ENCODE measurements at regions not wholly inside any gene's neighbourhood (a gene's known extent, or its start where the extent isn't known, plus 50 kb on each side); places are given as distances from the start of the nearest gene placed in this dataset.
"Not testable (repeated sequence)": the region's sequence is repeated elsewhere in the genome, so short reads cannot be mapped to it uniquely, and the experiment has no call there.

- no peak for DNase-seq
Measured at GRCh38 chr19:31532034-31532433, 182.8 kb upstream of the TSHZ3 start.

- no peak for DNase-seq
Measured at GRCh38 chr19:31533114-31533513, 183.9 kb upstream of the TSHZ3 start.

DNA sequence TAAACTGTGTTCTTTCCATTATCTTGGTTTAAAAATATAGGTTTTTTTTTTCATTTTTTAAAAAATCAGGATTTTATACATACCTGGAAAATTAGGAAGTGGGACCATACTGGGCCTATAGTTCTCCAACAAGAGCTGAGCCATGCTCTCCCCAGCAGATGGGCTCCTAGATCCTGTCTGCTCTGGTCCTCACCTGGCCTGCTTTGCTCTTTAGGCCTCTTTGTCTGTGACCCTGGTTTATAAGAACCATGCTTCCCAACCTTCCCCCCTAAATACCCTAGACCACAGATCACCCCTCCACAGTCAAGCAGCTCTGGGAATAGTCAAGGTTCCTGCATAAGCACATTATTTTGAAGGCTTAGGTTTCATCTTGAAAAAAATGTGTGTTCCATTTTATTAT is 185.0 kb upstream of the TSHZ3 start:
- DNase-seq: no peak

GRCh38 chr19:31534786-31535657 is 185.8 kb upstream of the TSHZ3 start:
- no peak for DNase-seq

DNA sequence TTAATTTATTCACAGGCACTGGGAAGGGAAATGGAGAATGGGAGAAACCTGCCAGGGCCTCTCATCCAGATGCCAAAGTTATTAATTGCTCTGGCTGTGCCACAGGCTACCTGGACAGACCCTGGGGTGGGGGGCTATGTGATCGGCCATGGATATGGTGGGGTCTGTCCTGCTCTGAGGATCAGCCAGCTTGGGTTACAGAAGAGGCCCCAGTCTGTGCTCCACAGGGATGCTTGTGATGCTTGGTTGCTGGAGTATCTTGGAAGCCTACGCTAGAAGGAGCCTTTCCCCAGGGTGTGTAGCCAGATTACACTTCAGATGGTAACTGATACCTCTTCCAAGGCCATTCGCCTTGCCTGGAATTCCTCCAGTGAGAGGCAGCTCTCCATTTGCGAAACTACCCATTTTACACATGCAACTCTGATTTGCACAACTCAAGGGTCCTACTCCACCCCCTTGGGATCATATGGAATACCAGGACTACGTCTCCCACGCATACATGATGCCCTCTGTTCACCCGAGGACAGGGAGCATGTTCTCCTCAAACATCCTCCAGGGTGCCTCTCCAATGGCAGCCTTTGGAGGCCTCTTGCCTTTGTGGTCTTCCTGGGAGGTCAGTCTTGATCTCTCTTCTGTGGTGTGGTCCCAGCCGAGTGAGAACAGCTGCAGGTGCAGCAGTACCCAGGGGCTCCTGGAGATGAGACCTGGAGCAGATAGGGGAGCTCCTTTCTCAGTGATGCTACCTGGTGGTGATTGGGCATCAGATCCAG is 186.6 kb upstream of the TSHZ3 start:
- no peak for DNase-seq

DNA sequence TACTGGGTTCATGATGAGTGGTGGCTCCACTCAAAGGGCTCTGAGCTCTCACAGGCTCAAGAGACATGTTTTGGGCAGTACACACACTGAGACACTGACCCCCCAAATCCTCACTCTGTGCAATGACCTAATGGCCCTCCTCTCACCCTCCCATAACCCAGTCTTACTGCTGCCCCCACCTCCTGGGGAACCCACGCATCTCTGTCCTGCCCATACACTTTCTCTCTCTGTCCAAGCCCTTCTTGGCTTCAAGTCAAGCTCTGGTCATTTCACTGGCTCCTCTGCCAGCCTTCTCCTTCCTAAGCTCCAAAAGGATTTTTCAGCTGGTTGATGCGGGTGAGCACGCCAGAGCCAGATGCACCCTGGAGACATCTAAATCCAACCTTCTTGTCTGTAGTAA is 187.9 kb upstream of the TSHZ3 start:
- DNase-seq: no peak

DNA sequence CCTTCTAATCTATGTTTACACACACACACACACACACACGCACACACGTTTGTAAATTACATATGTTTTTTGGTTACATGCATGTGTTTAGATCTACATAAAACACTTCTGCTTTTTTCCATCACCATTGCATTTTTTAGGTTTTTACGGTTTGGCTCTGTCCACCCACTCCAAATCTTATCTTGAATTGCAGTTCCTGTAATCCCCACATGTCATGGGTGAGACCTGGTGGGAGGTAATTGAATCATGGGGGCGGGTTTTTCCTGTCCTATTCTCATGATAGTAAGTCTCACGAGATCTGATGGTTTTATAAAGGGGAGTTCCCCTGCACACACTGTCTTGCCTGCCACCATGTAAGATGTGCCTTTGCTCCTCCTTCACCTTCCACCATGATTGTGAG is 188.7 kb upstream of the TSHZ3 start:
- DNase-seq: not testable (repeated sequence)

DNA sequence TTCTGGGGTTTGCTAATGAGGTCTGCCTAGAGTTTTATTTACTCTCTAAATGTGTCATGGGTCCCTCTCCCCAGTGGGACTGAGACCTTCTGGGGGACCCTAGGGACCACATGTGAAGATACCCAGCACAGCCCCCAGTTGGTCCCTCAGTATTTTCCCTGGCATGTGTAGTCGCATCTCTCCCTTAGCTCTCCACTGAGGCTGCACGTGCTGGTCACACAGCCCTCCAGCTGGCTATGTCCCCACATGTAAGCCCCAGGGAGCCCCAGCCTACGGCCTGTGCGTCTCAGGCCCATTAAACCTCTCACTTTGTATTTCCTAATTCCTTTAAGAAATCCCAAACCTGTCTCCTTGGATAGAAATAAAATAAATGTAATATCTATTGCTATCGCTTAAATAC is 189.6 kb upstream of the TSHZ3 start:
- DNase-seq: no peak

DNA sequence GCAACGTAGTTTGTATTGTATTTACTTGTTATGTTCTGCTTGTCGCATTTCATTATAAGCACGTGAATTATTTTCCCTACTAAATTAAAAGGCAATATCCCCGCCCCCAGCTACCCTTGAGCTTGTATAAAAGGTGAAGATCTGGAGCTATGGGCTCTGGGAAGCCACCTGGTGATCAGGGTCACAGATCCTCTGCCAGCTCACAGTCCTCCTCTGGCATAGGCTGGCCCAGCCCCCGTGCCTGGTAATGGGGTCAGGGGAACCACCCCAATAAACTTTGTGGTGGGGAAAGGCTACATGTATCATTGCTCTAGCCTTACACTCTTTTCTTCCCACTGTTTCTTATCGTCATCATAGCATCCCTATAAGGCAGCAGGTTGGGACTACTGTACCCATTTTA is 190.2 kb upstream of the TSHZ3 start:
- no peak for DNase-seq

DNA sequence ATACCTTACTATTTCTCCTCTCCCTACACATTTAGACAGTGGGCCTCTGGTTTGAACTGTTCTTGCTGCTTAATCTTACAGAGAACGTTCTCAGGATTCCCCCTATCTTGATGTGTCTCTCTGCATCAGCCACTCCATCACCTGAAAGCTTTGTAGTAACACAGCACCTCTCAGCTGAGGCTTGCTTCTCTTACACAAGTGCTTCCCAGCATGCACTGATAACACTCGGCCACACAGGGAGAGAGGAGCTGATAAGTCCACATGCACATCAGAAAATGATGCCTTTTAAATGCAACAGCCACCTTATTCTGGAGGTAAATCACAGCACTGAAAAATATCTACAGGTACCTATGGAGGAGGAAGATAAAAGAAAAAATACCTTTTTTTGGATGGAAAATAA is 192.2 kb upstream of the TSHZ3 start:
- DNase-seq: no peak

DNA sequence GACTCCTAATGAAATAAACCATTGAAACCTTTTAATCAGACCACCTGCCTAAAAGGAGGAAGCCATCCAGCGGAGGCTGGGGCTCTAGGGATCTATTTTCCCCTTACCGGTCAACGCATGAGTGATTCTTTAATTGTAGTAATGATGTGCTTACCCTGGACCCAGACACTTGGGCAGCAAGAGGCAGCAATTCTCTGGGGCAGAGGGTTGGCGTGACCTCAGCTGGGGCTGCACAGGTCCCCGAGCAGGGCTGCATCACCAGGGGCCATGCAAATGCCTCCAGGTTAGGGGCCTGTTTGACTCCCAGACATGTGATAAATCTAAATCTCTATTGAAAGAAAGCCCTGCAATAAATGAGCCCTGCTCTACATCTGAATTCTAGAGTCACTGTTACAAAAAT is 194.2 kb upstream of the TSHZ3 start:
- DNase-seq: no peak

DNA sequence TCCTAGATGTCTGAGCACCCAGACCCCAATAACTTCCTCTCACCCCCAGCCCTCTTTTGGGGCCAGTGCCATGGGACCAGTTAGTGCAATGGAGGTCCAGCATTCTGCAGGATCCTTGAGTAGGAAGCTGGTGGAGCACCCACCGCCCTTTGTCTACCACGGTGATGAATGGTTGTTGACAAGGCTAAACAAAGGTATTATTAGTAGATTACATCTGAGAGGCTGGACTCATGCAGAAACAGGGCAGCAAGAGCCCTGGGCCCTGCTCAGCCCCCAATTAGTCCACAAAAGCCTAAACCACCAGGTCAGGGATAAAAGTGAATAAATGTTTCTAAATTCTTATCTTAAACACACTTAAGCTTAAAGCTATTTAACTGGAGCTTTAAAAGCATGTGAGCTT is 196.5 kb upstream of the TSHZ3 start:
- DNase-seq: no peak

GRCh38 chr19:31546205-31546960 is 197.1 kb upstream of the TSHZ3 start:
- DNase-seq: no peak

DNA sequence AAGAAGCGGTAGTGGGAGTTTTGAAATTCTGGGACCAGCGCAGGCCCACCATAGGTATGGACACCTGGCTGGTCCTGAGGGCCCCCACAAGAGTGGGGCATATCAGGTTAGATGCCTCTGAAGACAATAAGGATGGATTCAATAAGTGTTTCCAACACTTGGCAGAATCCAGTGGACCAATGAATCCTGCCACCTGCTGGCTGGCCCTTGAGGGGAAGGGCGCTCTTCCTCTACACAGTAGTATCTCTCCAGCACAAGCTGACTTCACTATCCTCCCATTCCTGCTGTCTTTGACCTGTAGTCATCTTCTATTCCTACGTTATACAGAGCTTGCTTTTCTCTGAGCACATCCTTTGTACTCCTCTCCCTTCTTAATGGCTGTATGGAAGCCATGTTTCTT is 199.7 kb upstream of the TSHZ3 start:
- no peak for DNase-seq

DNA sequence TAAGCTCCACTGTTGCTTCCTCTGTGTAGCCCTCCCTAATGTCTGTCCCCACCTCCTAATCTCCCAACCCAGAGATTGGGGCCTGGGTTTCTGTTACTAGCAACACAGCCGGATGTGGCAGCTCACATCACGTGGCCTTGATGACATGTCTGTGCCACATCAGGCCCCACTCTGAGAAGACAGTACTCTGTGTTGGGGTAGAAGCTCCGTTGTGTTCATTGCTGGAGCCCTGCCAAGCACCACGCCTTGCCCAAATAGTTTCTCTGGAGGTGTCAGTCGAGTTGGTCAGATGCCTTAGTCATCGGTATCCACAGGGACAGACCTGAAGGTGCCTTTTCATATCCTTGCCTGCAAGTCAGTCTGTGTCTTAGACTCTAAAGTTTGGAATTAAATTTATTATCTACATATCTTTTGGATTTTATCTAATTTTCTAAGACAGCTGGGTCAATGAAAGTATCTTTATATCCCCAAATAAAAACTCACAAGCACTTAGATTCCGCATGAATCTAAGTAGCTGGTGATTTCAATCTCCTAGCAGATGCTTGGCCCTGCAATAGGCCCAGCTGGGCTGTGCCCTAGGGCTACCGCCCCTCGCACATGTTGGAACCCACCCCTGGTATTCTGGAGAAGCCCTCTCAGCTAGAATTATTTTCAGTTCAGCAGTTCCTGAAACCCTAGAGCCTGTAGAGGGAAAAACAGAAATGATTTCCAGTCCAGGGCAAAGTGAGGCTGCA is 204.0 kb upstream of the TSHZ3 start:
- no peak for DNase-seq

DNA sequence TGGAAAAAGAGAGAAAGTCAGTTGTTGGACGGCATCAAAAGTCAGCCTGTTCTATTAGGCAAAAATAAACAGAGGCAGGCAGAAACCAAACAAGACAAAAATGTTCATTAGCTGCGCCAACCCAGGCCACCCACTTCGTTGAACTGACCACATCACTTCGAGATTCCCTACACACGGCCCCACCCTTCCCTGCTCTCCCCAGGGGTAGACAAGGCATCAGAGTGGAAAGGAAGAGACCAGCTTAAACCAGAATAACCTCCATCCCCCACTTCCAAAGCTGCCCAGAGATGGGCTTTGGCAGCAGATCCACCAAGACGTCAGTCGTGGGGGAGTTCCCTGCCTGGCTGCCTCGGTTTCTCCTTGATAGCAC is 204.6 kb upstream of the TSHZ3 start:
- DNase-seq: no peak

DNA sequence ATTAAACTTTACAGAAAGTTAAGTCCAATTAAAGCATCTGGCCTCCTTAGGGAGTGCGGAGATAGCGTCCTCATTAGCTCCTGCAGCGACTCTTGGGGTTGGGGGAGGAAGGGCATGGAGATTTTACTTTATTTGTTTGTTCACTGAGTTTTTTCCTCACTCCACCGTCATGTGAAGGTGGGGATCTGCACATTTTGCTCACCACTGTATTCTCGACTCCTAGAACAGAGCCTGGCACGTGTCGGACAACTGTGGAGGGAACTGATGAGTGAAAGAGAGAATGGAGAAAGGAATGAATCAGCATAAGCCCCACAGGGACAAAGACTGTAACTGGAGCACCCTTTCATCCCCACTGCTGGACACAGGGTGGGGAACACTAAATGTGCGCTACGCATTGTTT is 205.1 kb upstream of the TSHZ3 start:
- no peak for DNase-seq

DNA sequence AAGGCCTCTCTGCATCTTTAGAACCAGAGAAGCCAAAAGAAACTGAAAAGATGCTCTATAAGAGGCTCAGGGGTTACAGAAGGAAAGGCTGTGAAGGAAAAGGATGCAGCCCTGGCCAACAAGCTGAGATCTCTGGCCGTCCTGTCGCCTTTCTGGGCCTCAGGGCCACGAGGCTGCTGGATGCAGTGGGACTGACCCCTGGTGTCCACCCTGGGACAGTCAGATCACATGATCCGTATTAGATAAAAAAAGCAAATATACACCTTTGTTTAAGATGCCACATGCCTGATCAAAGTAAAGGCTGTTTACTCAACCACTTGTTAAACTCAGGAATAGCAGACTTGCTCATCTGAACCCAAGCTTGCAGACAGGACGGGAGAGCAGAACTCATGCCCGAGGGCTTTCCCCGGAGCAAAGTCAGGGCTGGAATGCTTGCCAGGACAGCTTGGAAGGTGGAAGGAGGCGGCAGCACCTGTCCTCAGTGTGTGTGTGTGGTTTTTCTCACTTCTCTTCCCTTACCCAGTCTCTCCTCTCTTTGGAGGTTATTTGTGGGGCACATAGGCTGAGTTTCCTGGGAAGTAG is 206.5 kb upstream of the TSHZ3 start:
- no peak for DNase-seq

GRCh38 chr19:31559494-31559893 is 210.3 kb upstream of the TSHZ3 start:
- DNase-seq: no peak

GRCh38 chr19:31560086-31561060 is 211.1 kb upstream of the TSHZ3 start:
- DNase-seq: no peak

GRCh38 chr19:31562966-31563612 is 213.9 kb upstream of the TSHZ3 start:
- no peak for DNase-seq
